ENCODE measurements at regions not wholly inside any gene's neighbourhood (a gene's known extent, or its start where the extent isn't known, plus 50 kb on each side); places are given as distances from the start of the nearest gene placed in this dataset.

DNA sequence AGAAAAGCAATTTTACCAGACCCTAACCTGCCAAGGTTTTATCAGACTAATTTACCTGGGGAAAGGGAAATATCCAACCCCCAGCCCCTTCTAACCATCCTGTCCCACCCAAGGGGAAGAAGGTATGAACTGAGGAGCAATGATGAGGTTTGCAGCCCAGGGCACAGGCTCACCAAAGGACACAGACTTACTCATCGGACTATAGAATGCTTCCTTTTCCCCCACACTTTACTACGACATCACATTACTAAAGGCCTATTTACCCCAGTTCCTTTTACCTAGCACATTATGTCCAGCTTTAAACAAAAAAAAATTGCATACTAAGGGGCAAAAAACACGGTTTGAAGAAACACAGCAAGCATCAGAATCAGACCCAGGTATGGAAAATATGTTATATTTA is 94.1 kb upstream of the FST start:
- DNase-seq (ENCODE audit: low spot score in 2 of 2): no peak
- intact Hi-C loops (cut with DNase I; ENCODE audit: low total_unique reads): no loop called here
- no peak for TF ChIP-seq POLR2AphosphoS5 (IDR thresholded peaks at IDR 0.05)
- TF ChIP-seq, protein P1, sequence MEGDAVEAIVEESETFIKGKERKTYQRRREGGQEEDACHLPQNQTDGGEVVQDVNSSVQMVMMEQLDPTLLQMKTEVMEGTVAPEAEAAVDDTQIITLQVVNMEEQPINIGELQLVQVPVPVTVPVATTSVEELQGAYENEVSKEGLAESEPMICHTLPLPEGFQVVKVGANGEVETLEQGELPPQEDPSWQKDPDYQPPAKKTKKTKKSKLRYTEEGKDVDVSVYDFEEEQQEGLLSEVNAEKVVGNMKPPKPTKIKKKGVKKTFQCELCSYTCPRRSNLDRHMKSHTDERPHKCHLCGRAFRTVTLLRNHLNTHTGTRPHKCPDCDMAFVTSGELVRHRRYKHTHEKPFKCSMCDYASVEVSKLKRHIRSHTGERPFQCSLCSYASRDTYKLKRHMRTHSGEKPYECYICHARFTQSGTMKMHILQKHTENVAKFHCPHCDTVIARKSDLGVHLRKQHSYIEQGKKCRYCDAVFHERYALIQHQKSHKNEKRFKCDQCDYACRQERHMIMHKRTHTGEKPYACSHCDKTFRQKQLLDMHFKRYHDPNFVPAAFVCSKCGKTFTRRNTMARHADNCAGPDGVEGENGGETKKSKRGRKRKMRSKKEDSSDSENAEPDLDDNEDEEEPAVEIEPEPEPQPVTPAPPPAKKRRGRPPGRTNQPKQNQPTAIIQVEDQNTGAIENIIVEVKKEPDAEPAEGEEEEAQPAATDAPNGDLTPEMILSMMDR (IDR thresholded peaks at IDR 0.05): no peak
- TF ChIP-seq POLR2A (IDR thresholded peaks at IDR 0.05): no peak
- H3K27me3 ChIP-seq: no peaks in the 10 kb centered on the region
- no peaks in the 10 kb centered on the region for H3K4me1 ChIP-seq
- no peak overlapping the region for H3K4me3 ChIP-seq
- H3K36me3 ChIP-seq: no peaks in the 10 kb centered on the region
- no peak overlapping the region for H3K27ac ChIP-seq
- H3K9me3 ChIP-seq: peaks cover 0 to 13% of the 10 kb centered on the region in 2 donors

DNA sequence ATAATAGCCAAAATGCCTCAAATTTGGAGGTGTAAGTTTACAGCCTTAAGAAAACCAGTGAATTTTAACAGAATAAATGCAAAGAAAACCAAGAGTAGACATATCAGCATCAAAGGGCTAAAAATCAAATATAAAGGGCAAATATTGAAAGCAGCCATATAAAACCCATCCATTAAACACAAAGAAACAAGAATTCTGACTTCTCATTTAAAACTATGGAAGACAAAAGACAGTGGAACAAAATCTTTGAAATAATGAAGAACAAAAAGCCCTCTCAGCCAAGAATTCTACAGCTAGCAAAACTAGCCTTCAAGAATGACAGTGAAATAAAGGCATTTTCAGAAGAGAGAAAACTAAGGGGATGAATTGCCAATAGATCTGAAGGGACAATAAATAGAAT is 91.3 kb upstream of the FST start:
- Histone ChIP-seq H3K27me3 (no peaks in the 10 kb centered on the region), H3K4me3 (no peak overlapping the region), H3K27ac (no peak overlapping the region), H3K9me3 (peaks cover 0 to 13% of the 10 kb centered on the region in 2 donors), H3K36me3 (no peaks in the 10 kb centered on the region), H3K4me1 (no peaks in the 10 kb centered on the region)
- intact Hi-C loops (cut with DNase I; ENCODE audit: low total_unique reads): no loop called here
- TF ChIP-seq POLR2A (IDR thresholded peaks at IDR 0.05): no peak
- TF ChIP-seq, protein P1 (IDR thresholded peaks at IDR 0.05): no peak
- TF ChIP-seq POLR2AphosphoS5 (IDR thresholded peaks at IDR 0.05): no peak
- no peak for DNase-seq (ENCODE audit: low spot score in 2 of 2)

DNA sequence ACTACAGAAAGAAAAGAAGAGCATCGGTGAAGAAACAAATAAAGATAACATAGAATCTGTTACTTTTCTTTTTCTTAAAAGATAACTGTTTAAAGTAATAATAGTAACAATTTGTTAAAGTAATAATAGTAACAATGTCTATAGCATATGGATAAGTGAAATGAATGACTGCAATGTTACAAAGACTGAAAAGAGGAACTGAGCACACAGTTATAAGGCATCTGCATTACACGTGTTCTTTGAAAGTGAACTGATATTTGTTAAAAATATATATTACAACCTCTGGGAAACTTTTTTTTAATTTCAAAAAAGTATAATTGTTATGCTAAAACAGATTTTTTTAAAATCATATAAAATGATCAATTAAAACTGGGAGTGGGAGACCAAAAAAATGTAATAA is 88.4 kb upstream of the FST start:
- TF ChIP-seq, protein P1 (IDR thresholded peaks at IDR 0.05): no peak
- TF ChIP-seq POLR2A (IDR thresholded peaks at IDR 0.05) (no peak), POLR2AphosphoS5 (IDR thresholded peaks at IDR 0.05) (no peak)

DNA sequence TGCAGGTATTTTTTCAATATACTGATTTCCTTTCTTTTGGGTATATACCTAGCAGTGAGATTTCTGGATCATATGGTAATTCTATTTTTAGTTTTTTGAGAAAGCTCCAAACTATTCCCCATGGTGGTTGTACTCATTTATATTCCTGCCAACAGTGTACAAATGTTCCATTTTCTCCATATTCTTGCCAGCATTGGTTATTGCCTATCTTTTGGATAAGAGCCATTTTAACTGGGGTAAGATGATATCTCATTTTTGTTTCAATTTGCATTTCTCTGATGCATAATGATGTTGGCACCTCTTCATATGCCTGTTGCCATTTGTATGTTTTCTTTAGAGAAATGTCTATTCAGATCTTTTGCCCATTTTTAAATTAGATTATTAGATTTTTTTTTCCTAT is 85.6 kb upstream of the FST start:
- intact Hi-C loops (cut with DNase I; ENCODE audit: low total_unique reads): no loop called here
- no peak for DNase-seq (ENCODE audit: low spot score in 2 of 2)
- H3K4me3 ChIP-seq: no peak overlapping the region
- H3K36me3 ChIP-seq: no peaks in the 10 kb centered on the region
- H3K27me3 ChIP-seq: no peaks in the 10 kb centered on the region
- TF ChIP-seq POLR2AphosphoS5 (IDR thresholded peaks at IDR 0.05): no peak
- H3K27ac ChIP-seq: no peak overlapping the region
- no peaks in the 10 kb centered on the region for H3K9me3 ChIP-seq
- H3K4me1 ChIP-seq: no peaks in the 10 kb centered on the region

More for the DNA sequence above, 88.4 kb upstream of the FST start:
- Histone ChIP-seq H3K4me1 (no peaks in the 10 kb centered on the region), H3K9me3 (peaks cover 0 to 13% of the 10 kb centered on the region in 2 donors), H3K27me3 (no peaks in the 10 kb centered on the region), H3K36me3 (no peaks in the 10 kb centered on the region), H3K4me3 (no peak overlapping the region), H3K27ac (no peak overlapping the region)
- DNase-seq (ENCODE audit: low spot score in 2 of 2): no peak
- intact Hi-C loops (cut with DNase I; ENCODE audit: low total_unique reads): no loop called here

DNA sequence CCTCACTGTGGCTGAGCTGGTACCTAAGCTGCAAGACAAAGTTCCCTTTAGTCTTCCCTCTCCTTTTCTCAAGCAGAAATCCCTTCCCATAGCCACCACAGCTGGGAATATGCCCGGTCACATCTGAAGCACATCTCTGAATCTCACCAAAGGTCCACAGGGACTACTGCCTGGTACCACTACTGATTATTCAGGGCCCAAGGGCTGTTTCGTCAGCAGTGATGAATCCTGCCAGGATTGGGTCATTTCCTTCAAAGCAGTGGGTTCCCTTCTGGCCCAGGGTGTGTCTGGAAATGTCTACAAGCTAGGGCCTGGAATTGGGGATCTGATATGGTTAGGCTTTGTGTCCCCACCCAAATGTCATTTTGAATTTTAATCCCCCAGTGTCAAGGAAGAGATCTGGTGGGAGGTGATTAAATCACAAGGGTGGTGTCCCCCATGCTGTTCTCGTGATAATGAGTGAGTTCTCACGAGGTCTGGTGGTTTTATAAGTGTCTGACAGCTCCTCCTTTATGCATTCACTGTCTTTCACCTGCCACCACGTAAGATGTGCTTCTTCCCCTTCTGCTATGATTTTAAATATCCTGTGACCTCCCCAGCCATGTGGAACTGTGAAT is 83.2 kb upstream of the FST start:
- no peaks in the 10 kb centered on the region for H3K27me3 ChIP-seq
- intact Hi-C loops (cut with DNase I; ENCODE audit: low total_unique reads): no loop called here
- TF ChIP-seq POLR2AphosphoS5 (IDR thresholded peaks at IDR 0.05): no peak
- no peak for DNase-seq (ENCODE audit: low spot score in 2 of 2)
- no peaks in the 10 kb centered on the region for H3K36me3 ChIP-seq
- H3K4me1 ChIP-seq: no peaks in the 10 kb centered on the region
- H3K4me3 ChIP-seq: no peak overlapping the region
- no peaks in the 10 kb centered on the region for H3K9me3 ChIP-seq
- H3K27ac ChIP-seq: no peak overlapping the region

DNA sequence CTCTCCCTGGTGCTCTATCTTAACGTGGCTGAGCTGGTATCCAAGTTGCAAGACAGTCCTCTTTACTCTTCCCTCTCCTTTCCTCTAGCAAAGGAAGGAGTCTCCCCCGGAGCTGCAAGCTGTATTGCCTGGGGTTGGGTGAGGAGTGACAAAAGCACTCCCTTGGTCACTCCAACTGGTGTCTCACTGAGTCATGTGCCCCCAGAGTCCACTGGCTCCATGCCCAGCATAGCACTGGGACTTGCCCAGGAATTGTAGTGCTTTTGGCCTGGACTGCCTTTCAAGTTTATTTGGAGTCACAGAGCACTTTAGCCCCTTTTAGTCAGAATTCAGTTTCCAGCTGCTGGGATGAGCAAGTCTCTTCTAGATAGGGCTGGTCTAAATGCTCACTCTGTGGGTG is 82.6 kb upstream of the FST start:
- no peak overlapping the region for H3K27ac ChIP-seq
- no peaks in the 10 kb centered on the region for H3K9me3 ChIP-seq
- no peaks in the 10 kb centered on the region for H3K36me3 ChIP-seq
- H3K4me1 ChIP-seq: no peaks in the 10 kb centered on the region
- DNase-seq (ENCODE audit: low spot score in 2 of 2): no peak
- TF ChIP-seq, protein P1 (IDR thresholded peaks at IDR 0.05): no peak
- TF ChIP-seq POLR2A (IDR thresholded peaks at IDR 0.05): no peak
- no peak for TF ChIP-seq POLR2AphosphoS5 (IDR thresholded peaks at IDR 0.05)
- intact Hi-C loops (cut with DNase I; ENCODE audit: low total_unique reads): no loop called here
- H3K4me3 ChIP-seq: no peak overlapping the region
- H3K27me3 ChIP-seq: no peaks in the 10 kb centered on the region

All from breast epithelium (tissue), 4 donors.